OCI-LY7 (cell line): ENCODE measurements at regions not wholly inside any gene's neighbourhood (a gene's known extent, or its start where the extent isn't known, plus 50 kb on each side); places are given as distances from the start of the nearest gene placed in this dataset.
"Not testable (repeated sequence)": the region's sequence is repeated elsewhere in the genome, so short reads cannot be mapped to it uniquely, and the experiment has no call there.

Experiments
- EZH2phosphoT487 ChIP-seq: fragments of 200-600 bp; sonication (generic); IDR thresholded peaks from 2 replicates; pipeline ENCODE4 v1.6.1; 2018; ENCODE audit warnings: low read depth, borderline replicate concordance, mild to moderate bottlenecking, mixed run types, antibody characterized with exemption, low read length, moderate library complexity, mixed read lengths
- TF ChIP-seq, protein P1 (sequence below): fragments of 200-600 bp; sonication (generic); conservative IDR thresholded peaks from 2 replicates; pipeline ENCODE4 v1.5.1; 2014; ENCODE audit warnings: mild to moderate bottlenecking, antibody characterized with exemption, low read length, moderate library complexity, mixed read lengths

DNA sequence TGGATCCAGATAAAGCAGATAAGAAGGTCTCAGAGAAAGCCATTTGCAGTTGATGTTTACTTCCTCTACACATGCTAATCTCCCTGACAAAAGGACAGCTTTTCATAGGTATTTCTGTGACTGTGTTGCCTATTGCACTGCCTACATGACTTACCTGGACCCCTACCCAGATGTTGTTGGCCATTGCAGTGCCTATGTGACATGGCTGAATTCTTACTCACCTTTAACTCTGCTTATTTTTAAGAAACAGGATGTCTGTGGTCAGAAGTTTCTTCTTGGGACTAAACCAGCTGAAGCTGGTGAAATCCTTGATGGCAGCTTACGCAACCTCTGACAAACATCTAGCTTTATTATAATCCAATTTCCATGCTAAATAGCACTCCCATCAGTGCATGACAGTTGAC is 50.7 kb downstream of the PPIAL4D start:
- TF ChIP-seq, protein P1, sequence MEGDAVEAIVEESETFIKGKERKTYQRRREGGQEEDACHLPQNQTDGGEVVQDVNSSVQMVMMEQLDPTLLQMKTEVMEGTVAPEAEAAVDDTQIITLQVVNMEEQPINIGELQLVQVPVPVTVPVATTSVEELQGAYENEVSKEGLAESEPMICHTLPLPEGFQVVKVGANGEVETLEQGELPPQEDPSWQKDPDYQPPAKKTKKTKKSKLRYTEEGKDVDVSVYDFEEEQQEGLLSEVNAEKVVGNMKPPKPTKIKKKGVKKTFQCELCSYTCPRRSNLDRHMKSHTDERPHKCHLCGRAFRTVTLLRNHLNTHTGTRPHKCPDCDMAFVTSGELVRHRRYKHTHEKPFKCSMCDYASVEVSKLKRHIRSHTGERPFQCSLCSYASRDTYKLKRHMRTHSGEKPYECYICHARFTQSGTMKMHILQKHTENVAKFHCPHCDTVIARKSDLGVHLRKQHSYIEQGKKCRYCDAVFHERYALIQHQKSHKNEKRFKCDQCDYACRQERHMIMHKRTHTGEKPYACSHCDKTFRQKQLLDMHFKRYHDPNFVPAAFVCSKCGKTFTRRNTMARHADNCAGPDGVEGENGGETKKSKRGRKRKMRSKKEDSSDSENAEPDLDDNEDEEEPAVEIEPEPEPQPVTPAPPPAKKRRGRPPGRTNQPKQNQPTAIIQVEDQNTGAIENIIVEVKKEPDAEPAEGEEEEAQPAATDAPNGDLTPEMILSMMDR, result not testable (repeated sequence)
- TF ChIP-seq EZH2phosphoT487, result not testable (repeated sequence)
